ENCODE measurements at regions not wholly inside any gene's neighbourhood (a gene's known extent, or its start where the extent isn't known, plus 50 kb on each side); places are given as distances from the start of the nearest gene placed in this dataset.

GRCh38 chr4:122514671-122515070 lies 58.1 kb upstream of the IL2 start:
- DNase-seq (ENCODE audit: low spot score) = no peak

GRCh38 chr4:122512430-122512829 lies 55.9 kb upstream of the IL2 start:
- DNase-seq (ENCODE audit: low spot score) = no peak

- peak; percentile 13 for DNase-seq (ENCODE audit: low spot score)
These were observed 51.6 kb upstream of the IL2 start for GRCh38 chr4:122508083-122508482.
